HG03175 (cell line): ENCODE measurements at regions not wholly inside any gene's neighbourhood (a gene's known extent, or its start where the extent isn't known, plus 50 kb on each side); places are given as distances from the start of the nearest gene placed in this dataset.

ENCODE experiments used
- ATAC-seq: cut with Tn5 transposase; IDR thresholded peaks from one replicate; pipeline ENCODE4 v1.9.1; 2021; ENCODE audit warnings: mild to moderate bottlenecking, moderate library complexity; ENCODE audit not compliant: unreplicated experiment

- ATAC-seq, result no peak
Measured at GRCh38 chr14:101188571-101188915, 285.0 kb upstream of the RTL1 start.

GRCh38 chr14:101189266-101189665 lies 285.7 kb upstream of the RTL1 start:
- ATAC-seq, result no peak

- ATAC-seq, result no peak
Measured at GRCh38 chr14:101189962-101190560, 286.5 kb upstream of the RTL1 start.

- ATAC-seq, result no peak
Measured at GRCh38 chr14:101191101-101191720, 287.7 kb upstream of the RTL1 start.

- no peak for ATAC-seq
Measured at GRCh38 chr14:101191721-101192660, 288.5 kb upstream of the RTL1 start.

GRCh38 chr14:101192661-101193000 lies 289.1 kb upstream of the RTL1 start:
- no peak for ATAC-seq

- ATAC-seq, result no peak
Measured at GRCh38 chr14:101193106-101193844, 289.8 kb upstream of the RTL1 start.

- no peak for ATAC-seq
Measured at GRCh38 chr14:101193845-101194372, 290.4 kb upstream of the RTL1 start.

GRCh38 chr14:101194373-101195308 lies 291.1 kb upstream of the RTL1 start:
- no peak for ATAC-seq

GRCh38 chr14:101195309-101195901 lies 291.9 kb upstream of the RTL1 start:
- no peak for ATAC-seq

GRCh38 chr14:101196051-101196712 lies 292.7 kb upstream of the RTL1 start:
- ATAC-seq, result no peak

- ATAC-seq, result no peak
Measured at GRCh38 chr14:101196795-101197590, 293.5 kb upstream of the RTL1 start.

GRCh38 chr14:101197595-101198397 lies 294.3 kb upstream of the RTL1 start:
- ATAC-seq, result no peak

- no peak for ATAC-seq
Measured at GRCh38 chr14:101198398-101199027, 295.0 kb upstream of the RTL1 start.

- ATAC-seq, result no peak
Measured at GRCh38 chr14:101199028-101199770, 295.7 kb upstream of the RTL1 start.

GRCh38 chr14:101200008-101200649 lies 296.6 kb upstream of the RTL1 start:
- no peak for ATAC-seq
